Putamen (tissue), 1 donor: ENCODE measurements at regions not wholly inside any gene's neighbourhood (a gene's known extent, or its start where the extent isn't known, plus 50 kb on each side); places are given as distances from the start of the nearest gene placed in this dataset.
"Not testable (repeated sequence)": the region's sequence is repeated elsewhere in the genome, so short reads cannot be mapped to it uniquely, and the experiment has no call there.

ENCODE experiments used
- DNase-seq: peaks from one replicate; pipeline ENCODE4 v3.0.0-alpha.2; 2016; ENCODE audit warnings: low spot score

DNA sequence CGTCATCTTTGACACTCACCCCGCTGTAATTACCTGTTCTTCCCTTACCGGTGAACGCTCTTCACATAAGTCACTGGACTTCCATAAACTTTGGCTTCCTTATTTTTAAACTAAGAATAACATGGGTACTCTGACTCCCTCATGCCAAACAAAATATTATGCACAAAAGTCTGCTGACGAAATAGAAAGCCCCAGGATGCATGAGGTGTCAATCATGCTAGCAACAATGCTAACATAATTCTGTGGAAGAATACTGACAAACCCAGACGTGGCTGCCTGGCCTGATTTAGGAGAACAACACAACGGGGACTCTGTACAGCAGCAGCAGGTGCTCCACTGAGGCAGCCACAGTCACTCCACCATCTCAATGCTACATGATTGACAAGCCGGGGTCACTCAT lies 137.5 kb downstream of the CCDC71L start:
- no peak for DNase-seq

DNA sequence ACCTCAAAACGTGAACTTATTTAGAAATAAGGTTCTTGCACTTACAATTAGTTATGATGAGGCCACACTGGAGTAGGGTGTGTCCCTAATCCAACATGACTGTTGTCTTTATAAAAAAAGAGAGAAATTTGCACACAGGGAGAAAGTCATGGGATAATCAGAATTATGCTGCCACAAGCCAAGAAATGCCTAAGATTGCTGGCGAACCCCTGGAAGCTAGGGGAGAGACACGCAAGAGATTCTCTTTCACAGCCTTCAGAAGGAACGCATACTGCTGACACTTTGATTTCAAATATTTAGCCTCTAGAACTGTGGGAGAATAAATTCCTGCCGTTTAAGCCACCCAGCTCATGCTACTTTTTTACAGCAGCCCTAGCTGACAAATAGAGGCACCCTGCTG lies 138.3 kb downstream of the CCDC71L start:
- DNase-seq: no peak

- DNase-seq: no peak
Observed at GRCh38 chr7:106521541-106521940, 139.4 kb downstream of the CCDC71L start.

GRCh38 chr7:106520962-106521514 lies 139.9 kb downstream of the CCDC71L start:
- no peak for DNase-seq

- DNase-seq: no peak
Observed at GRCh38 chr7:106518967-106519366, 142.0 kb downstream of the CCDC71L start.

DNA sequence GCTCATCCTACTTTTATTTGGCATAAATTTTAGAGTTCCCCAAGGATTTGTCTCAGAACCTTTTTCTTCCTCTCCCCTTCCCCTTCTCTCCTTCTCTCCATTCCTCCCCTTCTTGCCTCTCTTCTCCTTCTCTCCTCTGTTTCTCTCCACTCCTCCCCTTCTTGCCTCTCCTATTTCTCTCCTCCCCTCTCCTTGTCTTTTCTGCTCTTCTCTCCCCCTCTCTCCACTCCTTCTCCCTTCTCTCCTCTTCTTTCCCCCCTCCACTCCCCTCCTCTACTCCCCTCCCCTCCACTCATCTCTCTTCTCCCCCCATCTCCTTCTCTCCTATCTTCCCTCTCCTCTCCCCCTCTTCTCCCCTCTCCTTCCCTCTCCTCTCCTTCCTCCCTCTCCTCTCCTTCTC lies 142.7 kb downstream of the CCDC71L start:
- no peak for DNase-seq

- DNase-seq: no peak
Observed at GRCh38 chr7:106517508-106517907, 143.4 kb downstream of the CCDC71L start.

GRCh38 chr7:106515321-106515720 lies 145.6 kb downstream of the CCDC71L start:
- no peak for DNase-seq

- no peak for DNase-seq
Observed at GRCh38 chr7:106514881-106515280, 146.1 kb downstream of the CCDC71L start.

DNA sequence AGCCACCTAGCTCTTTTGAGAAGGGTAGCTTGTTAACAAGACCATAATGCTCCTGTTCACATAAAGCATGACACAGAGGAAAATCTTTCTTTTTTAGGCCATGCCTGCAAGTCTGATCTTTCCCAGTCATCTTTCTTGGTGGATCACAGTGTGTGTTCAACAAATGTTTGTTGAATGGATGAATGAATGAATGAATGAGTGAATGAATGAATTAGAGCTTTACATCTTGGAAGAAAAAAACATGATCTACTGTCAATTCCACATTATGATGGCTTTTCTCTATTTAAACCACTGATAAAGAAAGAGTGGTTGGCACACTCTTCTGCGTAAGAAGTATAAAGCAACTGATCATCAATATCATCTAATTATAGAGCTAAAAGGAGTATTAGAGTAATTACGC lies 148.7 kb downstream of the CCDC71L start:
- no peak for DNase-seq

GRCh38 chr7:106504645-106505044 lies 156.3 kb downstream of the CCDC71L start:
- no peak for DNase-seq

- no peak for DNase-seq
Observed at GRCh38 chr7:106504207-106504606, 156.8 kb downstream of the CCDC71L start.

- no peak for DNase-seq
Observed at GRCh38 chr7:106503626-106504025, 157.3 kb downstream of the CCDC71L start.

DNA sequence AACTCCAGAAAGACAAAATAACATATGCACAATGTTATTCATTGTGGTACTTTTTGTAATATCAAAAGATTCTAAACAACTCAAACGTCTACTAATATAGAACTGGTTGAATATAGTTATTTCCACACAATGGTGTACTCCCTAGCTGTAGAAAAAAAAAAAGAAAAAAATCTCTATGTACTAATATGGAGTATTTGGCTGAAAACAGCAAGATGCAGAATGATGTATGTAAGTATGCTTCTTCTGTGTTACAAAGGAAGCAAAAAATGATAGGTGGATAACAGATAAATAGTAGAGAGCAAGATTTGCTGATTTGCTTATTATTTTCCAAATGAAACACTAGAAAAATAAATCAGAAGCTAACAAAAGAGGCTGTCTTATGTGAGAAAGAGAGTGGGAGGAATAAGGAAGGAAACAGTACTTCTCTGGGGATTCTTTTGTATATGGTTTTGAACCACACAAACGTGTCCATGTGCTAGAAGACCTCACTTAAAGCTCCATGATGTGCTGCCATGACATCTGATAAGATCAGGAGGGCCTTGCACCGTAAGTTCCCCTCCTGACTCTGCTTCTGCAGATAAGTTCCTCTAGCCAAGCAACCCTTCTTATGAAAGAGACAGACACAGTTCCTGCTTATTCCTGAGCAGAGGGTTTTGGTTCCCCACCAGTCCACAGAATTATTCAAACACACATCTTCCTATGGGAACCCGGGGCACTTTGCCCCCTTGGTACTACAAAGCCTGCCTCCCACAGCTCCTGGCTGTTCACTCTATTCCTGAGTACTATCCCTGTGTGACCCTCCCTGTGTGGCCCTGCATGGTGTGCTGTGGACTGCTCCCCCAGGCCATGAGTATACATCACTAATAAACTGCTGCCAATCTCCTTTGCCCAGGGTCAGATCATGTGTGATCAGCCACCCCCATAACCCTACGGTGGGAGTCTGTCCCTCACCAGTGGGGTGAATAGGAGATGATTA lies 159.1 kb downstream of the CCDC71L start:
- DNase-seq: no peak

GRCh38 chr7:106499897-106500296 lies 161.1 kb downstream of the CCDC71L start:
- no peak for DNase-seq

- DNase-seq: not testable (repeated sequence)
Observed at GRCh38 chr7:106498005-106498404, 163.0 kb downstream of the CCDC71L start.

DNA sequence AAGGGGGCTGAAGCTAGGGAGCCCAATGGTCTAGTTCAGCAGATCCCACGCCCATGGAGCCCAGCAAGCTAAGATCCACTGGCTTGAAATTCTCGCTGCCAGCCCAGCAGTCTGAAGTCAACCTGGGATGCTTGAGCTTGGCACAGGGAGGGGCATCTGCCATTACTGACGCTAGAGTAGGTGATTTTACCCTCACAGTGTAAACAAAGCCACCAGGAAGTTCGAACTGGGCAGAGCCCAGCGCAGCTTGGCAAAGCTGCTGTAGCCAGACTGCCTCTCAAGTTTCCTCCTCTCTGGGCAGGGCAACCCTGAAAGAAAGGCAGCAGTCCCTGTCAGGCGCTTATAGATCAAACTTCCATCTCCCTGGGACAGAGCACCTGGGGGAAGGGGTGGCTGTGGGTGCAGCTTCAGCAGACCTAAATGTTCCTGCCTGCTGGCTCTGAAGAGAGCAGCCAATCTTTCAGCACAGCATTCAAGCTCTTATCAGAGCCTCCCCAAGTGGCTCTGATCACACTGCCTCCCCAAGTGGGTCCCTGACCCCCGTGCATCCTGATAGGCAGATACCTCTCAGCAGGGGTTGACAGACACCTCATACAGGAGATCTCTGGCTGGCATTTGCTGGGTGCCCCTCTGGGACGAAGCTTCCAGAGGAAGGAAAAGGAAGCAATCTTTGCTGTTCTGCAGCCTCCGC lies 167.8 kb downstream of the CCDC71L start:
- no peak for DNase-seq

DNA sequence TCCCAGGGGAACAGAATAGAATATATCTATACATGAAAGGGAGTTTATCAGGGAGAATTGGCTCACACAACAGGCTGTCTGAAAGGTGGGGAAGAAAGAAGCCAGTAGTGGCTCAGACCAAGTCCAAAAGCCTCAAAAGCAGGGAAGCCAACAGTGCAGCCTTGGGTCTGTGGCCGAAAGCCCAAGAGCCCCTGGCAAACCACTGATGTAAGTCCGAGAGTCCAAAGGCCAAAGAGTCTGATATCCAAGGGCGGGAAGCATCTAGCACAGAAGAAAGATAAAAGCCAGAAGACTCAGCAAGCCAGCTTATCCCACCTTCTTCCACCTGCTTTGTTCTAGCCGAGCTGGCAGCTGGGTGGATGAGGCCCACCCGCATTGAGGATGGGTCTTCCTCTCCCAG lies 172.5 kb downstream of the CCDC71L start:
- DNase-seq: no peak

- DNase-seq: no peak
Observed at GRCh38 chr7:106487892-106488291, 173.1 kb downstream of the CCDC71L start.

DNA sequence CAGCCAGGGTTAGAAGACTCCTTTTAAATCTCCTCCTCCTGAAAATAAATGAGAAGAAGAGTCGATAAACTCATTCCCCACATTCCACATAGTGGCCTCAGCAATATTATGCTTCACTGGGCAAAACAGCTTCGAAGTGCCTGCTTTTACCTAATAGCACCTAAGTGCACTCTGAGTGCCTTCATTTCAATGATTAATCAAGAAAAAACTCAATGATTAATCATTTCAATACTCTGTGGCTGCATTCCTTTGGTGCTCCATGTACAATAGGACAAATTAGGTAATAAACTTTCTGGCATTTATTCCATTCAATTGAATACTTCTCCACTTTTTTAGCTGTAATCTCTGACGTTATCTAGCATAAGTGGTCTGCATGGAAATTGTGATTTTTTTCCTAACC lies 174.6 kb downstream of the CCDC71L start:
- no peak for DNase-seq

GRCh38 chr7:106485919-106486318 lies 175.0 kb downstream of the CCDC71L start:
- DNase-seq: no peak

DNA sequence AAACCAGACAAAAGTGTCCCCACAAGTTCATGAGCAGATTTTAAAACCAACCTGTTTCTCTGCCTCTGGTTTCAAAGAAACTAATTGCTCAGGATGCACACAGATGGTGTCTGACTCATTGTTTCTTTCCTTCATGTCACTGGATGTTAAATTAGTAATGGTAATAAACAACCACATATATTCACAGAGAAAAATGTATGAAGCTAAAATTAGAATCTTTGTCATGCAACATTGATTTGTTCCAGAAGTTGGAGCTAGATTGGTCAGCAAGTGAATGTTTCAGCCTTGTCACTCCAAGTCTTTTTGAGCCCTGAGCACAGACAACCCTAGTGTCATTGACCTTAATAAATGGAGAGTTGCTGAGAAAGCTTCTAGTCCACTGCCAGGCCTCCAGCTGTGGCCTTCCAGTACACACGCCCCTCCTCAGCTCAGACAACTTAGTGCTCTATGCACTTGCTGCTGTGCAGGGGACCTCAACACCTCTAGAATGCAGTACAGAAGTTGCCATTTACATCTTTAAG lies 175.9 kb downstream of the CCDC71L start:
- no peak for DNase-seq

DNA sequence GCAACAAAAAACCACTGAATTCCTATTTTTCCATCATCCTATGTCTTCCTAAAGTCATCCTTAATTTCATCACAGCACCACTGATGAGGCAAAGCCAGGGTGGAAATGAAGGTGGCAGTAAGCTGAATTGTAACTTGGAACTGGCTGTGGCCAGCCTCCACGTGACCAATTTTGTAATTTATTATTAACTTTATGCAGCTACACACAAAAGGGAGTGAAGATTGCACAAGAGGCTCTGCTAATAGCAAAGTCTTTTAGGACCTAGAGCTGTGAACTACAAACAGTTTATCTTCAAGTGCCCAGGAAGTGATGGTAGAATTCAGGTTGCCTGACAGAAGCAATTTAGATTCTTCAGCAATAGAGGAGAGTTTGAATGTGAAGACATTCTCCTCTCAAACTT lies 176.4 kb downstream of the CCDC71L start:
- DNase-seq: no peak
